PFSK-1 (cell line): ENCODE measurements at regions not wholly inside any gene's neighbourhood (a gene's known extent, or its start where the extent isn't known, plus 50 kb on each side); places are given as distances from the start of the nearest gene placed in this dataset.

Experiments used
- POLR2AphosphoS5 ChIP-seq: IDR thresholded peaks from 2 replicates; pipeline ENCODE4 v1.6.1; 2012; ENCODE audit warnings: low read depth, mild to moderate bottlenecking, control low read depth, low read length, moderate library complexity
- SIN3A ChIP-seq: IDR thresholded peaks from 2 replicates; pipeline ENCODE4 v1.6.1; 2012; ENCODE audit warnings: mild to moderate bottlenecking, low read length, moderate library complexity, borderline replicate concordance; ENCODE audit not compliant: insufficient read depth
- TAF1 ChIP-seq: IDR thresholded peaks from 2 replicates; pipeline ENCODE4 v1.6.1; 2012; ENCODE audit warnings: low read length, control low read depth, borderline replicate concordance; ENCODE audit not compliant: insufficient read depth
- TF ChIP-seq, protein P1 (sequence below), 2 experiments: IDR thresholded peaks; 2 replicates each; pipeline versions ENCODE4 v1.6.1 to v1.8.0; 2011 to 2012; ENCODE audit warnings: low read depth in 2 of 2, low read length in 2 of 2, control low read depth in 1 of 2, inconsistent platforms in 1 of 2, mild to moderate bottlenecking in 1 of 2, moderate library complexity in 1 of 2; ENCODE audit not compliant: insufficient read depth in 1 of 2

- TF ChIP-seq TAF1 (no peak), POLR2AphosphoS5 (no peak), SIN3A (no peak)
- TF ChIP-seq, protein P1, sequence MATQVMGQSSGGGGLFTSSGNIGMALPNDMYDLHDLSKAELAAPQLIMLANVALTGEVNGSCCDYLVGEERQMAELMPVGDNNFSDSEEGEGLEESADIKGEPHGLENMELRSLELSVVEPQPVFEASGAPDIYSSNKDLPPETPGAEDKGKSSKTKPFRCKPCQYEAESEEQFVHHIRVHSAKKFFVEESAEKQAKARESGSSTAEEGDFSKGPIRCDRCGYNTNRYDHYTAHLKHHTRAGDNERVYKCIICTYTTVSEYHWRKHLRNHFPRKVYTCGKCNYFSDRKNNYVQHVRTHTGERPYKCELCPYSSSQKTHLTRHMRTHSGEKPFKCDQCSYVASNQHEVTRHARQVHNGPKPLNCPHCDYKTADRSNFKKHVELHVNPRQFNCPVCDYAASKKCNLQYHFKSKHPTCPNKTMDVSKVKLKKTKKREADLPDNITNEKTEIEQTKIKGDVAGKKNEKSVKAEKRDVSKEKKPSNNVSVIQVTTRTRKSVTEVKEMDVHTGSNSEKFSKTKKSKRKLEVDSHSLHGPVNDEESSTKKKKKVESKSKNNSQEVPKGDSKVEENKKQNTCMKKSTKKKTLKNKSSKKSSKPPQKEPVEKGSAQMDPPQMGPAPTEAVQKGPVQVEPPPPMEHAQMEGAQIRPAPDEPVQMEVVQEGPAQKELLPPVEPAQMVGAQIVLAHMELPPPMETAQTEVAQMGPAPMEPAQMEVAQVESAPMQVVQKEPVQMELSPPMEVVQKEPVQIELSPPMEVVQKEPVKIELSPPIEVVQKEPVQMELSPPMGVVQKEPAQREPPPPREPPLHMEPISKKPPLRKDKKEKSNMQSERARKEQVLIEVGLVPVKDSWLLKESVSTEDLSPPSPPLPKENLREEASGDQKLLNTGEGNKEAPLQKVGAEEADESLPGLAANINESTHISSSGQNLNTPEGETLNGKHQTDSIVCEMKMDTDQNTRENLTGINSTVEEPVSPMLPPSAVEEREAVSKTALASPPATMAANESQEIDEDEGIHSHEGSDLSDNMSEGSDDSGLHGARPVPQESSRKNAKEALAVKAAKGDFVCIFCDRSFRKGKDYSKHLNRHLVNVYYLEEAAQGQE (IDR thresholded peaks at IDR 0.05; ENCODE audit: insufficient read depth in 1 of 2, low read depth in 2 of 2, low read length in 2 of 2), result no peak
Measured at GRCh38 chr3:159897331-159898075, 91.1 kb upstream of the IL12A start.
